A549 (cell line): ENCODE measurements at regions not wholly inside any gene's neighbourhood (a gene's known extent, or its start where the extent isn't known, plus 50 kb on each side); places are given as distances from the start of the nearest gene placed in this dataset.

ENCODE experiments used
- ATAC-seq, 2 experiments: fragments of 200-7000 bp in 1 of 2; fragments of >200 bp in 1 of 2; cut with Nextera tagmentation in 1 of 2; cut with Tn5 transposase in 1 of 2; 3 replicates each; pipeline versions ENCODE4 v1.8.0 to v1.9.1; 2018 to 2020; ENCODE audit warnings: mild to moderate bottlenecking in 1 of 2, moderate library complexity in 1 of 2
- CTCF ChIA-PET: fragments of 300-600 bp; sonication (Branson Sonifier 250); formaldehyde crosslinking; extraction: SDS; loops from one replicate; lab custom pipeline; 2021; ENCODE audit warnings: antibody characterized with exemption, inconsistent platforms; lab: Yijun Ruan, JAX
- POLR2A ChIA-PET: fragments of 350-600 bp; formaldehyde crosslinking; extraction: SDS; loops from one replicate; lab custom pipeline; 2021; ENCODE audit warnings: antibody characterized with exemption, inconsistent platforms; lab: Yijun Ruan, JAX
- DNase-seq, 2 experiments: peaks; one replicate each; pipeline versions ENCODE4 v3.0.0 to v3.0.0-alpha.2; 2011 to 2016; ENCODE audit warnings: low read depth in 1 of 2, low spot score in 1 of 2
- FAIRE-seq: peaks from 2 replicates; lab custom pipeline; 2011; peaks lifted over from hg19 to GRCh38; lab: Jason Lieb, UNC
- H3K27ac ChIP-seq, 2 experiments: fragments of >200 bp; sonication (Bioruptor Twin); formaldehyde crosslinking; 3 replicates each; pipeline ENCODE4 v1.5.1; 2016 to 2017
- H3K4me1 ChIP-seq: fragments of >200 bp; sonication (Bioruptor Twin); formaldehyde crosslinking; 3 replicates; pipeline ENCODE4 v1.6.1; 2016
- H3K4me2 ChIP-seq: fragments of >200 bp; sonication (Bioruptor Twin); formaldehyde crosslinking; 3 replicates; pipeline ENCODE4 v1.6.1; 2016
- H3K4me3 ChIP-seq: fragments of >200 bp; sonication (Bioruptor Twin); formaldehyde crosslinking; 3 replicates; pipeline ENCODE4 v1.5.1; 2016
- H3K9me3 ChIP-seq: fragments of >200 bp; sonication (Bioruptor Twin); formaldehyde crosslinking; 3 replicates; pipeline ENCODE4 v1.6.1; 2016
- CBX2 ChIP-seq: fragments of 200-600 bp; sonication (generic); IDR thresholded peaks from 2 replicates; pipeline ENCODE4 v1.6.1; 2016; ENCODE audit warnings: low read depth, mild to moderate bottlenecking, borderline replicate concordance
- EHMT2 ChIP-seq: fragments of 200-600 bp; sonication (generic); IDR thresholded peaks from 2 replicates; pipeline ENCODE4 v1.6.1; 2016; ENCODE audit warnings: antibody characterized with exemption, low read depth, mild to moderate bottlenecking, moderate library complexity
- EP300 ChIP-seq, 2 experiments: fragments of >200 bp; sonication (Bioruptor Twin); formaldehyde crosslinking; IDR thresholded peaks; 2 replicates in 1 of 2; 3 replicates in 1 of 2; pipeline ENCODE4 v1.6.1; 2016 to 2017
- ESRRA ChIP-seq: fragments of 150-350 bp; IDR thresholded peaks from 2 replicates; pipeline ENCODE4 v1.6.1; 2014; ENCODE audit warnings: mild to moderate bottlenecking, low read length, borderline replicate concordance
- FOSB ChIP-seq: fragments of 250-450 bp; sonication (Bioruptor Pico); IDR thresholded peaks from 2 replicates; pipeline ENCODE4 v1.5.0; 2020; ENCODE audit warnings: mild to moderate bottlenecking, moderate library complexity
- GATA3 ChIP-seq: IDR thresholded peaks from 2 replicates; pipeline ENCODE4 v1.6.1; 2012; ENCODE audit warnings: borderline replicate concordance
- HES2 ChIP-seq: fragments of >200 bp; sonication (Bioruptor Twin); formaldehyde crosslinking; IDR thresholded peaks from 2 replicates; pipeline ENCODE4 v1.6.1; 2016
- HEYL ChIP-seq: fragments of 250-450 bp; sonication (Bioruptor Pico); IDR thresholded peaks from 2 replicates; pipeline ENCODE4 v1.8.0; 2021; ENCODE audit warnings: mild to moderate bottlenecking, moderate library complexity
- HOXA7 ChIP-seq: fragments of 250-450 bp; sonication (Bioruptor Pico); IDR thresholded peaks from 2 replicates; pipeline ENCODE4 v1.5.0; 2020; ENCODE audit warnings: mild to moderate bottlenecking, moderate library complexity
- HOXB13 ChIP-seq: fragments of 250-450 bp; sonication (Bioruptor Pico); IDR thresholded peaks from 2 replicates; pipeline ENCODE4 v1.5.0; 2020; ENCODE audit warnings: low read depth, mild to moderate bottlenecking, moderate library complexity
- JUNB ChIP-seq: fragments of >200 bp; sonication (Bioruptor Twin); formaldehyde crosslinking; IDR thresholded peaks from 2 replicates; pipeline ENCODE4 v1.6.1; 2016
- KDM5A ChIP-seq: fragments of 200-600 bp; sonication (generic); IDR thresholded peaks from 2 replicates; pipeline ENCODE4 v1.6.1; 2016; ENCODE audit warnings: antibody characterized with exemption, mild to moderate bottlenecking
- MAFK ChIP-seq: fragments of 450-650 bp; IDR thresholded peaks from 2 replicates; pipeline ENCODE4 v1.6.1; 2014; ENCODE audit not compliant: partially characterized antibody
- PBX3 ChIP-seq: IDR thresholded peaks from 2 replicates; pipeline ENCODE4 v1.6.1; 2012
- POLR2AphosphoS2 ChIP-seq: conservative IDR thresholded peaks from 2 replicates; pipeline ENCODE4 v1.6.1; 2012; ENCODE audit warnings: low read length, improper control_type of control experiment, inconsistent platforms
- RARB ChIP-seq: fragments of 250-450 bp; sonication (Bioruptor Pico); IDR thresholded peaks from 2 replicates; pipeline ENCODE4 v1.8.0; 2021; ENCODE audit warnings: mild to moderate bottlenecking, moderate library complexity
- SREBF2 ChIP-seq: fragments of 450-650 bp; IDR thresholded peaks from 2 replicates; pipeline ENCODE4 v1.6.1; 2014; ENCODE audit warnings: mild to moderate bottlenecking, moderate library complexity
- TFCP2L1 ChIP-seq: fragments of 250-450 bp; sonication (Bioruptor Pico); IDR thresholded peaks from 2 replicates; pipeline ENCODE4 v1.5.0; 2021; ENCODE audit warnings: mild to moderate bottlenecking
- TP53 ChIP-seq: fragments of 250-450 bp; sonication (Bioruptor Pico); IDR thresholded peaks from 2 replicates; pipeline ENCODE4 v1.5.0; 2021; ENCODE audit warnings: mild to moderate bottlenecking, moderate library complexity
- ZC3H11A ChIP-seq: fragments of 450-650 bp; IDR thresholded peaks from 2 replicates; pipeline ENCODE4 v1.6.1; 2014; ENCODE audit warnings: antibody characterized with exemption, mild to moderate bottlenecking
- ZFP36 ChIP-seq: fragments of 450-650 bp; IDR thresholded peaks from 2 replicates; pipeline ENCODE4 v1.6.1; 2014; ENCODE audit warnings: borderline replicate concordance; ENCODE audit not compliant: partially characterized antibody
- WGBS: methylation state at CpG from one replicate; pipeline ENCODE4 v1.1.6; 2017; ENCODE audit errors: missing lambda C conversion rate; 5-methylcytosine and 5-hydroxymethylcytosine counted together
- TF ChIP-seq, protein P1 (sequence below): fragments of 250-450 bp; sonication (Bioruptor Pico); IDR thresholded peaks from 2 replicates; pipeline ENCODE4 v1.5.0; 2021; ENCODE audit warnings: mild to moderate bottlenecking, moderate library complexity, borderline replicate concordance
- TF ChIP-seq, protein P2 (sequence below): fragments of >200 bp; sonication (Bioruptor Twin); formaldehyde crosslinking; IDR thresholded peaks from 3 replicates; pipeline ENCODE4 v1.5.1; 2016
- TF ChIP-seq, protein P3 (sequence below): IDR thresholded peaks from 2 replicates; pipeline ENCODE4 v1.6.1; 2012; ENCODE audit warnings: low read depth, borderline replicate concordance
- TF ChIP-seq, protein P4 (sequence below): IDR thresholded peaks from 2 replicates; pipeline ENCODE4 v1.6.1; 2012
- TF ChIP-seq, protein P5 (sequence below): fragments of 250-450 bp; sonication (Bioruptor Pico); IDR thresholded peaks from 2 replicates; pipeline ENCODE4 v1.5.0; 2020; ENCODE audit warnings: low read depth, mild to moderate bottlenecking, moderate library complexity

DNA sequence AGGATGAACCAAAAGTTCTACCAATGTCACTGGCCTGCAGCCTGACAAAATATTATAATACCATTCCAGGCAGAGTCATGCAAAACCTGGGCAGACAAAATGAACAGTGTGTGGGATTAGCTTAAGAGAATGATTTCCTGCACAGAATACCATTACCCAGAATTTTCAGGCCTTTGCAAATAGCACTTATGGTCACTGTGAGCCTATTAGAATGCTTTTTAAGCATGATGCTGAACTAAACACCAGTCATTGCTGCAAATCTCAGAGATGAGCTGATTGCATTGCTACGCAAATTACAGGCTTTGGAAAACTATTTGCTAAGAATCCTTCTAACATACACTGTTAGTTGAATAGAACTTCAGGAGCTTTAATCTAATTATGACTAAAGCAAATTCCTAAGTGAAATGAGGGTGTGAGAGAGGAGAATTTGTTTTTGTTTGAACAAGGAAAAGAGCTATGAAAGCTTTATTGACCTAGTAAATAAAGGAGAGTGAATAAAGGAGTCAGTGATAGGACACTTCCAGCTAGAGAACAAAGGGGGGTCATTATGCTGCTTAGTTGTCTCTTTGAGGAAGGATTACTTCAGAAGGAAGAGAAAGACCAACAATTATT, 398.8 kb downstream of the HS3ST3B1 start (continued):
- TF ChIP-seq, protein P1, sequence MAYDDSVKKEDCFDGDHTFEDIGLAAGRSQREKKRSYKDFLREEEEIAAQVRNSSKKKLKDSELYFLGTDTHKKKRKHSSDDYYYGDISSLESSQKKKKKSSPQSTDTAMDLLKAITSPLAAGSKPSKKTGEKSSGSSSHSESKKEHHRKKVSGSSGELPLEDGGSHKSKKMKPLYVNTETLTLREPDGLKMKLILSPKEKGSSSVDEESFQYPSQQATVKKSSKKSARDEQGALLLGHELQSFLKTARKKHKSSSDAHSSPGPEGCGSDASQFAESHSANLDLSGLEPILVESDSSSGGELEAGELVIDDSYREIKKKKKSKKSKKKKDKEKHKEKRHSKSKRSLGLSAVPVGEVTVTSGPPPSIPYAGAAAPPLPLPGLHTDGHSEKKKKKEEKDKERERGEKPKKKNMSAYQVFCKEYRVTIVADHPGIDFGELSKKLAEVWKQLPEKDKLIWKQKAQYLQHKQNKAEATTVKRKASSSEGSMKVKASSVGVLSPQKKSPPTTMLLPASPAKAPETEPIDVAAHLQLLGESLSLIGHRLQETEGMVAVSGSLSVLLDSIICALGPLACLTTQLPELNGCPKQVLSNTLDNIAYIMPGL (CRISPR knock-in tag) = no peak
- TF ChIP-seq GATA3 (peak; percentile 74), KDM5A (no peak), TP53 (CRISPR knock-in tag) (no peak), HOXA7 (CRISPR knock-in tag) (no peak), HEYL (CRISPR knock-in tag) (no peak), CBX2 (no peak), ESRRA (no peak), ZC3H11A (no peak), ZFP36 (no peak)
- TF ChIP-seq, protein P2, sequence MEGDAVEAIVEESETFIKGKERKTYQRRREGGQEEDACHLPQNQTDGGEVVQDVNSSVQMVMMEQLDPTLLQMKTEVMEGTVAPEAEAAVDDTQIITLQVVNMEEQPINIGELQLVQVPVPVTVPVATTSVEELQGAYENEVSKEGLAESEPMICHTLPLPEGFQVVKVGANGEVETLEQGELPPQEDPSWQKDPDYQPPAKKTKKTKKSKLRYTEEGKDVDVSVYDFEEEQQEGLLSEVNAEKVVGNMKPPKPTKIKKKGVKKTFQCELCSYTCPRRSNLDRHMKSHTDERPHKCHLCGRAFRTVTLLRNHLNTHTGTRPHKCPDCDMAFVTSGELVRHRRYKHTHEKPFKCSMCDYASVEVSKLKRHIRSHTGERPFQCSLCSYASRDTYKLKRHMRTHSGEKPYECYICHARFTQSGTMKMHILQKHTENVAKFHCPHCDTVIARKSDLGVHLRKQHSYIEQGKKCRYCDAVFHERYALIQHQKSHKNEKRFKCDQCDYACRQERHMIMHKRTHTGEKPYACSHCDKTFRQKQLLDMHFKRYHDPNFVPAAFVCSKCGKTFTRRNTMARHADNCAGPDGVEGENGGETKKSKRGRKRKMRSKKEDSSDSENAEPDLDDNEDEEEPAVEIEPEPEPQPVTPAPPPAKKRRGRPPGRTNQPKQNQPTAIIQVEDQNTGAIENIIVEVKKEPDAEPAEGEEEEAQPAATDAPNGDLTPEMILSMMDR = no peak
- TF ChIP-seq, protein P3, sequence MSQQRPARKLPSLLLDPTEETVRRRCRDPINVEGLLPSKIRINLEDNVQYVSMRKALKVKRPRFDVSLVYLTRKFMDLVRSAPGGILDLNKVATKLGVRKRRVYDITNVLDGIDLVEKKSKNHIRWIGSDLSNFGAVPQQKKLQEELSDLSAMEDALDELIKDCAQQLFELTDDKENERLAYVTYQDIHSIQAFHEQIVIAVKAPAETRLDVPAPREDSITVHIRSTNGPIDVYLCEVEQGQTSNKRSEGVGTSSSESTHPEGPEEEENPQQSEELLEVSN = no peak
- TF ChIP-seq, protein P4, sequence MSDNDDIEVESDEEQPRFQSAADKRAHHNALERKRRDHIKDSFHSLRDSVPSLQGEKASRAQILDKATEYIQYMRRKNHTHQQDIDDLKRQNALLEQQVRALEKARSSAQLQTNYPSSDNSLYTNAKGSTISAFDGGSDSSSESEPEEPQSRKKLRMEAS = 0 out of 2 replicates have a peak, but pooled peaks have one; percentile 14

- POLR2A ChIA-PET = no interaction called here
- no peak for FAIRE-seq
- WGBS = 6% methylated on average over 1 of the region's 1 CpG
- H3K4me2 ChIP-seq = no peak overlapping the region
- H3K9me3 ChIP-seq = peaks cover 3% of the 10 kb centered on the region; the same call in 1 of the 3 replicates
- CTCF ChIA-PET = no interaction called here
- TF ChIP-seq PBX3 (no peak), EHMT2 (no peak), HEYL (CRISPR knock-in tag) (no peak), TFCP2L1 (no peak), HOXB13 (CRISPR knock-in tag) (no peak), KDM5A (no peak), FOSB (CRISPR knock-in tag) (no peak), MAFK (no peak), EP300 (IDR thresholded peaks at IDR 0.05) (no peak), HES2 (no peak), SREBF2 (no peak), POLR2AphosphoS2 (no peak), RARB (no peak), JUNB (no peak)
- TF ChIP-seq, protein P5, sequence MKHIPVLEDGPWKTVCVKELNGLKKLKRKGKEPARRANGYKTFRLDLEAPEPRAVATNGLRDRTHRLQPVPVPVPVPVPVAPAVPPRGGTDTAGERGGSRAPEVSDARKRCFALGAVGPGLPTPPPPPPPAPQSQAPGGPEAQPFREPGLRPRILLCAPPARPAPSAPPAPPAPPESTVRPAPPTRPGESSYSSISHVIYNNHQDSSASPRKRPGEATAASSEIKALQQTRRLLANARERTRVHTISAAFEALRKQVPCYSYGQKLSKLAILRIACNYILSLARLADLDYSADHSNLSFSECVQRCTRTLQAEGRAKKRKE (CRISPR knock-in tag) = no peak
- TF ChIP-seq, protein P2 = no peak
- H3K4me3 ChIP-seq = no peak overlapping the region
- no peaks in the 10 kb centered on the region; the same call in 1 of the 3 replicates for H3K4me1 ChIP-seq
- H3K27ac ChIP-seq = no peak overlapping the region
- DNase-seq = no peak
- ATAC-seq = no peak
Measured at GRCh38 chr17:14693382-14693781, 392.5 kb downstream of the HS3ST3B1 start.
